GM21423 (cell line): ENCODE measurements at regions not wholly inside any gene's neighbourhood (a gene's known extent, or its start where the extent isn't known, plus 50 kb on each side); places are given as distances from the start of the nearest gene placed in this dataset.
"Not testable (repeated sequence)": the region's sequence is repeated elsewhere in the genome, so short reads cannot be mapped to it uniquely, and the experiment has no call there.

Source experiments
- ATAC-seq: cut with Tn5 transposase; IDR thresholded peaks from one replicate; pipeline ENCODE4 v1.9.1; 2021; ENCODE audit warnings: mild to moderate bottlenecking, moderate library complexity; ENCODE audit not compliant: unreplicated experiment

- ATAC-seq, result no peak
Observed at GRCh38 chr13:106104281-106104901, 431.1 kb downstream of the EFNB2 start.

- ATAC-seq, result no peak
Observed at GRCh38 chr13:106103779-106104178, 431.7 kb downstream of the EFNB2 start.

- no peak for ATAC-seq
Observed at GRCh38 chr13:106102786-106103185, 432.7 kb downstream of the EFNB2 start.

DNA sequence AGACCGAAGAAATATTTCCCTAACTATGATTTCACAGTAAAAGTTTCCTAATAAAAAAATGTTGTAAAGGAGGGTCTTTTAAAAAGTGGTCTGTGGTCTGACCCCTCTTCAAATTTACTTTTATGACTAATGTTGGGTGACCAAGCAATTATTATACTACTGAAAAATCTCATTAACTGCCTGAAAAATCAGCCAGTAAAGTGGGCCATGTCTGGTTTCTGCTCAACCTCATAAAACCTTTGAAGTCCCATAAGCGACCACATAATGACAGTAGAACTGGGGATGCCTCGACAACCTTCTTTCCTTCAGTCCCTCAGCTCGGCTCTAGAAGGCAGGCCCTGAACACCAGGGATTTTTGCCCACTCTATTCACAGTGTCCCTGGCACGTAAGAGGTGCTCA, 434.3 kb downstream of the EFNB2 start:
- no peak for ATAC-seq

- ATAC-seq, result peak; percentile 60
Observed at GRCh38 chr13:106100171-106100919, 435.1 kb downstream of the EFNB2 start.

- no peak for ATAC-seq
Observed at GRCh38 chr13:106099765-106100164, 435.7 kb downstream of the EFNB2 start.

DNA sequence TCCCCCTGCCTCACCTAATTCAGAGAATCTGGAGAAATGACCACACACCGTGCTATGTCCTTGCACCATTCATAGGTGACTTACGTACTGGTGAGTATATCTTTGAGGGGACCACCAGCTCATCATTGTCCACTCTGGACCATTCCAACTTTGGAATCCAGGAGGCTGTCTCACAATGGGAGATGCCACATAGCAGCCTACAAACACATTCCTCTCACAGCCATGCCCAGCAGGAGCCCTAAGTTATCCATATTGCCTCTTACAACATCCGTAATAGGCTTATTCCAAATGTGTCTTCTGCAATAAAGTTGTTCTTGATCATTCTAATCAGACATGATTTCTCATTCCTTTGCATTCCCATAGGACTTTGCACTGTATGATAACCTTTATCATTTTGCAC, 436.7 kb downstream of the EFNB2 start:
- ATAC-seq, result no peak

DNA sequence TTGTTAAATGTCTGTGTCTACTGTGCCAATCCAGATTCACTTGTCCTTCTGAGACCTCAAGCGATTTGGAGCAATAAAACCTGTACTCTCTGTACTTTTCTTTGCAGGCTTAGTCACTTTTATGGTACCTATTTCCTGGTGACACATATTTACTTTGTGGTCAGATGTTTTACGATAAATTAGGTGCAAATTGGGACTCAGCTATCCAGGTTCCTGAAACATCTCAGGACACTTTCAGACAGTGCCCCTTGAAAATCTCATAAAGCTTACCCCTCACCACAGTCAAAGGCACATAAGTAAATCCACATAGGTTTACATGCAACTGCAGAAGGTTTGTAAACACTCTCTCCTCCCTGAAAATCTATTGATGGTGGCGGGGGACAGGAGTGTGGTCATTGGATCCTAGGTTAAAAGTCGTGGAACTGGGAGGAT, 438.8 kb downstream of the EFNB2 start:
- ATAC-seq, result no peak

- ATAC-seq, result no peak
Observed at GRCh38 chr13:106095919-106096318, 439.5 kb downstream of the EFNB2 start.

DNA sequence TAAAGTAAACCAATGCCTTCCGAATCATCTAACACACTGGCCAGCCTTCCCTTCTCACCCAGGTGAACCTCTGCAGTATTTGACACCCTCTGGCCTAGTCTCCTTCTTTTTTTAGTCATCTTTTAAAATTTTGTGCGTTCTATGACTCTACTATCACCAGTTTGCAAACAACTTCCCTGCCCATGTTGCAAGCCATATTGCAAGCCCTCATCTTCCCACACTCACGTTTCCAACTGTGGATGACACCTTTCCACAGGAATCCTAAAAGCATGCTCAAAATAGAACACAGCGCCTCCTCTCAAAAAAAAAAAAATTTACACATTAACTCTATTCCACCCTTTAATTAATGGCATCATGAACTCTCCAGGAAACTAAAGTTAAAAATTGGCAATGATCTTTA, 440.1 kb downstream of the EFNB2 start:
- ATAC-seq, result no peak

DNA sequence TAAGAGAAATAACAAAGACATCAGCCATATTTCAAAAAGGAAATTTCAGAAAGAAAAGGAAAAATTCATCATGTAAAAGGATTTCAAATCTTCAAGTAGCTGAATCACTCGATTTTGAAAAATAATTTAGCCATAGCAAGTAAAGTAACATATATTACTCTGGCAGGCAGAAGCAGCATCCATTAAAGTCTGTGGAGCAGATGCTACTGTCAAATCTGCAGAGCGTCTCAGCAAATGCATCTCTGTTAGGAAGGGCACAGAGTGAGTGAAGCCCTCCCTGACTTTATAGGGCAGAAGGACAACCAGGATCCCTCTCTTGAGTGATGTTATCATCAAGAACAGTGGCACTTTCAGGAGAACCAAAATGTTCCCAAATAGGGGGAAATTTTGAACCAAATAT, 445.5 kb downstream of the EFNB2 start:
- ATAC-seq, result no peak

DNA sequence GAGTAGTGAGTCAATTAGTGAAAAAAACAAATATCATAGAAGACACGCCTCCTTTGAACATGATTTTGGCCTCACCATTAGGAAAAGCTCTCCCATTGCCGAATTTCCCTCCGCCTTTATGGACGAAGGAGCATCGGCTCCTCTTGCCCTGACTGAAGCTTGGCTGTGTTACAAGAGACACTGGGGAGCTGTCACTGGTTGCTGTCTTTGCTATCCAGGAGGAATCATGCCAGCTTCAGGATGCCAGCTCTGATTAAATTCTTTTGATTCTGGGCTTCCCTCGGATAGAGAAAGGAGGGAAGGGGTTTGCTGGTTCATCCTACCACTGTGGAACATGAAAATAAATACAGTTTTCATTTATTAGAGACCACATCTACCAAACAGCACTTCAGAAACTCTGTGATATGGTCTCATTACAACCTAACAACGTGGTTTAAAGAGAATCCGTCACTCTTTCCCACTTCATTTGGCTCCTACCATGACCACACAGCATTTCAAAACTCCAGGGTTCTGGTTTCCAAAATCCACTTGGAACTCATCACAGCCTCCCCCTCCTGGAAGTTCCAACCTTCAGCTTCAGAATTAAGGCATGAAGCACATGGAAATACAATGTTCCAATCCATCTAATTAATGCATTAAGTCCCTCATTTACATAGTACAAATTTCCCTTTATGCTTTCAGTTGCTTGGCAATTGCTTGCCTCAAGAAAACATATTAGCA, 446.0 kb downstream of the EFNB2 start:
- no peak for ATAC-seq

- no peak for ATAC-seq
Observed at GRCh38 chr13:106088085-106088484, 447.4 kb downstream of the EFNB2 start.

DNA sequence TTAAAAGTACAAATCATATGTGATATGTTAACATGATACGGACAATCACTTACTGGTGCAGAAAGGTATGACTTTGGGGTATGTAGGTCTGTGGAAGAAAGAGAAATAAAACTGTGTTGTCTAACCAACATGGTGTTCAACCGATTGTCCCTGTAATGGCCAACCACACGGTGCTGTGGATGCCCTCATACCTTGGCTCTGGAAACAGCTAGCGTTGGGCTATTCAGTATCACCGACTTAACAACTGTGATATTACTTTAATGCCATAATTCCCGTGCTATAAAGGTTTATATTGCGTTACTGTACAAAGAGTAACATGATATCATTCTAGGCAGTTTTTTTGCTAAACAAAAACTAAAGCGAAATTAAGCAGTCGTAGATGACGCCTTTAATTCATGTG, 448.3 kb downstream of the EFNB2 start:
- ATAC-seq, result no peak

DNA sequence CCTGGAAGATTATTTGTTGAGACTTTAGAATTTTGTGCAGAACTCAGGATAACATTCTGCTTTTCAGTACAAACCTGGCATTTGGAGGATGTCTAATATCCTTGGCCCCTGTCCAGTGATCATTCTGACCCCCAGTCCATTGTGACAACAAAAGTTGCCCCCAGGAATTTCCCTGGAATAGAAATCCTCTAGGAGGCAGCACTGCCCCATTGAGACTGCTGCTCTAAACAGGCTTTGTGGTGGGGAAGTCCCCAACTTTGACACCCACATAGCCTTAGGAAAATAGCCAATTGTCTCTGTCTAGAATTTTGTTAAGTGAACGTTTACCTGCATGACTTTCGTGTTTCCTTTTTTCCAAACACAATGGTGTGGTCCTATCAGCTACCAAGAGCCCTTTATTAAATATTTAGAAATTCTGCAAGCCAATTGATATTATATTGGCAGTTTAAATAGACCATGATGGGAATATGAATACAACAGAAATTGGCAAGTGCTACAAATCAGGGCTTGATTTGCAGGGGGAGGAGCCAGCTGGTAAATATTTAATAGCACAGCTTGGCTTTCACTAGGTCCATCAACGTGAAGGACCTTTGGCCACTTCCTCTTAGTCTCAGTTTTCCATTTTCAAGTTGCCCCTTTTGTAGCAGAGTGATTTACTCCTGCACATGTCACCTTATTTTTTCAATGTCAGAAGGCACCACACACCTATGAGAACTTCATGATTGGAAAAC, 451.7 kb downstream of the EFNB2 start:
- peak; percentile 67 for ATAC-seq

DNA sequence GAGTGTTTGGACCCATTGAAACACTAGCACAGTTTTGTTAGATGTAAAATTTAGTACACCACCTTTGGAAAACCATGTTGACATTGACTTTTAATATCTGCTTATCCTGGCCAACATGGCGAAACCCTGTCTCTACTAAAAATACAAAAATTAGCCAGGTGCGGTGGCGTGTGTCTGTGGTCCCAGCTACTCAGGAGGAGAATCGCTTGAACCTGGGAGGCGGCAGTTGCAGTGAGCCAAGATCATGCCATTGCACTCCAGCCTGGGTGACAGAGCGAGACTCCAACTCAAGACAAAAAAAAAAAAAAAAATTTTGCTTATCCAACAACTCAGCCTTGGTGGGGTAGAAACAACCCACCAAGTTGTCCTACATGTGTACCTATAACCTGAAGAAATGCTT, 454.2 kb downstream of the EFNB2 start:
- ATAC-seq, result not testable (repeated sequence)

GRCh38 chr13:106078191-106078590, 457.3 kb downstream of the EFNB2 start:
- no peak for ATAC-seq

- no peak for ATAC-seq
Observed at GRCh38 chr13:106077017-106077416, 458.4 kb downstream of the EFNB2 start.

GRCh38 chr13:106072014-106072413, 463.4 kb downstream of the EFNB2 start:
- no peak for ATAC-seq

DNA sequence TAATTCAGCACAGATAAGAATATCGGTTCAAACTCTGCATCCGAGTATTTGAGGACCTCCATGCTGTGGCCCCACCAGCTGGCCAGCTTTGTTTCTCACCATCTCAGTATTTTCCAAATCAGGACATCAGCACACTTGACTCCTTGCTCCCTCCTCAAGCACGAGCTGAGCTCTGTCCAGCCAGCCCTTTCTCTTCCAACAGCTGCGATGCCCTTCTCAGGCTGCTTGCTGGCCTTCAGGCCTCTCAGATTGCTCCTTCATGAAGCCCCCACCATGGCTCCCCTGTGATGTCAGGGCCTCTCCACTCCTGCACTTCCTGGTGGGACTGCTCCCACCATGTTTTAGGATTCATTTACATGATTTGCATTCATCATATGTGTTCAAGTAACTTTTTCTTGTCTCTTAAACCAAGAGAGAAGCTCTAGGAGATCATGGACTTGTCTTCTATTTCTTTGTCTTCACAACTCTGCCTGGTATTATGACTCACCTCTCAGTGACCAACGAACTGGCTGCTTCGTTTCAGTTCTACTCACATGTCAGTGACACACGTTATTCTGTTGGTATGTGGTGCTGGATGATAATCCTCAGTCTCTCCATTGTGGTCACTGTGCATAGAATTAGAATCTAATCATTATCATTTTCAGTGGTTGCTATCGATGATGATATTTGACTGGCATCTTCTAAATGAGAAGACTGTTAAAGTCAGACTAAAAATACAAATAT, 471.7 kb downstream of the EFNB2 start:
- no peak for ATAC-seq

- no peak for ATAC-seq
Observed at GRCh38 chr13:106061781-106062180, 473.7 kb downstream of the EFNB2 start.
